CD1c-positive myeloid dendritic cell (primary cell): ENCODE measurements at regions not wholly inside any gene's neighbourhood (a gene's known extent, or its start where the extent isn't known, plus 50 kb on each side); places are given as distances from the start of the nearest gene placed in this dataset.

Source experiments
- DNase-seq: peaks from one replicate; pipeline ENCODE4 v3.0.0-alpha.2; 2016; ENCODE audit errors: extremely low spot score

DNA sequence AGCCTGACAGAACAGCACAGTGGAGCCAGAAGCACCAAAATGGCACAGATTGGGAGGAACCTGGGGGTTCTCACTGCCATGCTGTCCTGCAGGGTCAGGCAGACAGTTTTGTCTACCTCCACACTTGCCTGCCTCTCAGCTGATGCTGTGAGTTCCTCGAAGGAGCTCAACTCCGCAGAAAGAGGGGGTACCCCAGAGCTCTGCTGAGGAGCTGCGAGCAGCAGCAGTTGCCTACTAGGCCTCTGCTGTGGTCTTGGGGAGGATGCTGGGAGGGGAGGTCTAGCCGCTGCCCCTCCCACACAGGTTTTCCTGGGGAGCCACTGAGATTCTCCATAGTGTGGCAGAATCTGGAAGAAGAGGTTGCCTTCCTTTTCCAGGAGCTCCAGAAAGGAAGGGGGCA, 192.5 kb downstream of the FOXD2 start:
- DNase-seq = no peak

DNA sequence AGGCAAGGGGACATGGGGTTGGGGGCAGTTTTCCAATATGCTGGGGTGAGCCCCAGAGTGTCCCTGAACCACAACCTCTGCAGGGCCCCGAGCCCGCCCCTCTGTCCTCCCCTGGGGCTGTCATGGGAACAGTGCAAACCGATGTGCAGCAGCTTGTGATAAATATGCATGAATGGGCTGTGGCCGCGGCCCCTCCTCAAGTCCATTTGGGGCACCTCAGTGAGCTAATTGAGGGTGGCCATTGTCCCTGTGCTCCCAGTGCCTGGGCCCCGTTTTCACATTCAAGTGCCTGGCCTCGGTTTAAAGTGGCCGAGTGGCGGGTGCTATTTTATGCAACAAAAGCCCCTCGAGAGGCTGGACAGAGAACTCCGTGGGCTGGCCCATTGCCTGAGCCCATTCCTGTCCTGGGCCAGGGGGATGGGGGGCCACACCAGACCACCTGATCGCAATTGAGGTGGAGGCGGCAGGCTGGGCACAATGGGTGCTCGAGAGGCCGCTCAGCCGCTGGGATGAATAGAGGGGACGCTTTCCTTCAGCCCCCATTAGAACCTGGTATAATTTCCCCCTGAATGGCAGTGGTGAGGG, 193.7 kb downstream of the FOXD2 start:
- no peak for DNase-seq

GRCh38 chr1:47635111-47635510, 197.3 kb downstream of the FOXD2 start:
- DNase-seq = no peak

DNA sequence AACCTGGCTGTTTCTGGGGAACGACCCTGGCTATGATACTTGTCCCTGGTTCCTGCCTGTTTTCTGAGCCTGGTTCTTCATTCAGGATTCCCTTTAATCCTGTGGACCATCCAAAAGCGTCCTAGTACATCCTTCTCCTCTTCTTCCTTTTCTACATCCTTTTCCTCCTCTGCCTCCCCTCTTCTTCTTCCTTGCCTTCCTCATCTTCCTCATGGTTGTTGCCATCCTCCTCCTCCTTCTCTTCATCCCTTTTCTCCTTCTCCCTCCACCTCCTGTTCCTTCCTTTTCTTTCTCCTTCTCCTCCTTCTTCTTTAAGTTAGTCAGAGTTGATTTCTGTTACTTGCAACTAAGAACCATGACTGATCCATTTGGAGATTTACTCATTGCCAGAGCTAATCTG, 197.8 kb downstream of the FOXD2 start:
- DNase-seq = no peak

- no peak for DNase-seq
Measured at GRCh38 chr1:47637111-47637685, 199.4 kb downstream of the FOXD2 start.

- no peak for DNase-seq
Measured at GRCh38 chr1:47638240-47638639, 200.4 kb downstream of the FOXD2 start.

- DNase-seq = no peak
Measured at GRCh38 chr1:47638713-47639112, 200.9 kb downstream of the FOXD2 start.

DNA sequence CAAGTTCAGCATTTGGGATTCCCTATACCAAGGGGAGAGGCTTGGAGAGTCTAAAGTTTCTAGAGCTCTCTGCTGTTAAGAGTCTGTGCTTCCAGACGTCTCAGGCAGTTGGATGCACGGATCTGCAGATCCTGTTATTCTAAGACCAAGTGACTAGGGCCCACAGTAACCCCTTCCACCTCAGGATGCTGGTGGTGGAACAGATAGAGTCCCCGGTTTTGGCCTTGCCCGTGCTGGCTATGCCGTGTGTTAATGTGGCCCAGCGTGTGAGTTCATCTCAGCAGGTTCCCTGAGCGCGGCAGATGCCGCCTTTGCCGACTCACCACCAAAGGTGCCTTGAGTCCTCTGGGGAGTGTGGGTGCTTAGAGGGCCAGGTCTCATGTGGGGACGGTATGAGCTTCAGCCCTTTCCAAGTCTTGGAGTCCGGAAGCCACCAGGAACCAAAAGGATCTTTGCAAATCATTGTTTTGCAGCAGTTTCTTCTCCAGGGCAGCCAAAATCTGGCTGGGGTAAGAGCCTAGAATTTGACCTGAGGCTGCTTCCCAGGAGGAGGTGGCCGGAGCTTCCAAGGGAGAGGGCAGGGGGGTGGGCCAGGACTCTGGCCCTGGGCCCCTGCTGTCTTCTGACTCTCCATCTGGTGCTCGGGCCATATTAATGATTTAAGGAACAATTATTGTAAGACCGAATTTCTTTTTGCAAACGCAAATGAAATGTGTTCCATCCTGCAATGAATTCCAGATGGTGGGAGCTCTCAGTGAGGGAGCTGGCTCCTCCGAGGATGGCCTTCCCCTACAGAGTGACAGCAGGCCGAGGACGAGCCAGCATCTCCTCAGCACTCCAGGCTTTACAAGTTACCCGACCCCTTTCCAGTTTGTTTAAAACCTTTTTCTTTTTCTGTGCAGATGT, 205.7 kb downstream of the FOXD2 start:
- DNase-seq = no peak

GRCh38 chr1:47644212-47644573, 206.3 kb downstream of the FOXD2 start:
- no peak for DNase-seq

- no peak for DNase-seq
Measured at GRCh38 chr1:47645151-47645550, 207.3 kb downstream of the FOXD2 start.

DNA sequence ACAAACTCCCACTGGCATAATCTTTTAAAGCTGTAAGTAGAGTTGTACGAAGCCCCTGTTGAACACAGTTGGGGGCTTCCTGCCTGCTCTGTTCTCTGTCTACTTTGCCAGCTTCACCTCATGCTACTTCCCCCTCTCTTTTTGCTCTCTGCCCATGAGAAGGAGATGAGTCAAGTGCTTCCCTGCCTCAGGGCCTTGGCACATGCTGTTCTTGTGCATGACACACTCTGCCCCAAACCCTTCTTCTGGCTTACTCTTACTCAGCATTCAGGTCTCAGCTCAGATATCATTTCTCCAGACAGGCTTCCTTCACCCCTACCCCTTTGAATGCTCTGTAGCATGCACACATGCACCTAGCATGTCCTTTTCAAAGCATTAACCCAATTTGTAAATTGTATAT, 208.8 kb downstream of the FOXD2 start:
- no peak for DNase-seq

DNA sequence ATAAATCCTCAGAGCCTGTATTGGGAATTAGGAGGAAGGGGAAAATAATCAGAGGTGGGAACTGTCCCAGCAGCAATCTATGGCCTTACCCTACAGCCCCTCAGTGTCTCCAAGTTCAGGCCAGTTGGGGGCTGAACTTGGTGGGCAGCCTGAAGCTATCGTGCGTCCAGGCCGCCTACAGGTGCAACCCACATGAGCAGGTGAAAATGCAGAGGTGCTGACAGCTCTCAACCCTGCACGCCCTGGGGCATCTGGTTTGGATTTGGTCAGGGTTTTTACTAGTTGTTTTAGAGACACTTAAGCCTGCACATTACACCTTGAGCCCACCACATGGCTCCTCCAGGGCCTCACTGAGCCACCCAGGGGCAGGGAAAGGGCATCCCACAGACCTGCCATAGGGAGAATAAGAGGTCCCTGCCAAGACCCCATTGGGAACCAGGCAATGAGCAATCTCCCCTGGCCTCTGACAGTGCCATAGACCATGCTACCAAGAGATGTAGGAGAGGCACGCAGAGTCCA, 209.5 kb downstream of the FOXD2 start:
- no peak for DNase-seq

DNA sequence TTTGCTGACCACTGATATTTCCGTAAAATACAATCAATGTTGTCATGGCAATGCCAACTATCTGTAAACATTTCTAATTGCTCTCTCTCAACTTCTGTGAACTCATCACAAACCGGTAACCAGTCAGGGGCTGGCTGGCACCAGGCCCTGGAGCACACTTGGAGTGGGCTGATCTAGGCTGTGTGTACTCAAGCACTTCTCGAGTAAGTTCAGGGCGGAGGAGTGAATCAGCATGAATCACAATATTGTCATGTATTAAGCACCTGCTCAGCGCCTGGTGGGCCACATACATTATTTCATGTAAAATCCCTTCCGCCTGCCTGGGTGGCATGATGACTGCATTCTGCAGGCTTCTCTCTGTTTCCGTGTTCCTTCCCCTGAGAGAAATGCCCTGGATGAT, 212.4 kb downstream of the FOXD2 start:
- no peak for DNase-seq

GRCh38 chr1:47650611-47651010, 212.8 kb downstream of the FOXD2 start:
- DNase-seq = no peak

DNA sequence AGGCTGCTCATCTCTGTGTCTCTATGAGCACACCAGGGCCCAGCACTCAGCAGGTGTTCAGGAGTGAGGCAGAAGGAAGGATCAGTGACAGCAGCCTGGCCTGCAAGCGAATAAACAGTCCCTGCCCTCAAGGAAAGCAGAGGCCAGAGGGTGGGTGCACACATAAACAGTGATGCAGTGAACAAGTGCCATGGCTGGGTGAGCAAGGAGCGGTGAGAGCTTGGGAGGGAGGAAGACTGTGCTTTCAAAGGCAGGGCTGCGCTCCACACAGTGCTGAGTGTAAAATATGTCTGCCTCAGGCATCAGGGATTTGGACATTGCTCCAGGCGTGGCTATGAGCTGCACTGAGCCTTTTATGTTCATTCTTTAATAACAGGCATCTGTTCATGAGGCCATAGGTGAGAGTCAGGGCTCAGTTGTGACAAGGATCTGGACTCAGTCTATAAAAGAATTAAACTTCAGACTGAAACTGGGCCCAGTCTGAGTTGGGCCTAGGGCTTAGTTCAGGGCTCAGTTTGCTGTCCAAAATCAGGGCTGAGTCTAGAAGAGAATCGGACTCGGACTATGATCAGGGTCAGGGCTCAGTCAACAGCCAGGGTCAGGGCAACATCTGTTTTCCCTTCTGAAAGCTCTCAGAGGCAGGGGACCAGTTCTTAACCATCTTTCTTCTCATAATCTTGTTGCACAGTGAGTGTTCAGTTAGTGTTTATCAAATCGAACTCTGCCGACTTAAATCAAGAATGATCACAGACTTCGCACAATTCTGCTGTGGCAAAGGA, 213.7 kb downstream of the FOXD2 start:
- no peak for DNase-seq

DNA sequence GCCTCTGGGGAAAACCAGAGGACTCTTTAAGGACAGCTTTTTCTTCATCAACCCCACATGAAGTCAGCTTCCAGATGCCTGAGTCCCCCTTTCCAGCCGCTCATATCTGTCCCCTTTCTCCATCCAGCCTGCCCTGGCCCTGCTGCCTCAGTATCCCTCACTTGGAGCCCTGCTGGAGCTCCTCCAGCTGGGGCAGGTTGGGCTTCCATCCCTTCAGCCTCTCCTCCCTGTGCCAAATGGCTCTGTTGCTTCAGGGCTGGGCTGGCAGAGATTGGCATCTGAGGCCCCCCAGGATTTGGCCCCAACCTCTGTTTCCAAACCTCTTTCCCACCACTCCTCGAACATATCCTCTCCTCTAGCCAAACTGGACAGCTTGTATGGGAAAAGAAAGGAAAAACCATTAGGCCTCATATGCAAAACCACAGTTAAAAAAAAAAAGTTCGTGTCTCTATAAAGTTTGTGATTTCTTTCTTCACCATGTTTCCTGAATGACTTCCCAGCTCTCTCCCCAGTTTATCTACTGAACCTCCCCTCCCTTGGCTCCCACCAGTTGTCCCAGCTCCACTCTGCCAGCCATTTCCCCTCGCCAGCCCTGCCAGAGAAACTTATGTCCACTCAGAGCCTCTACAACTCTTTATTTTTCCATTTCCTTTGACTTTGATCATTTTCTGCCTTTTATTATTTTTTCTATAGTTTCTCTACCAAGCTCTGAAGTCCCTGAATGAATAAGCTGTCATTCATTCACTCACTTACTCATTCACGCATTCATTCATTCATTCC, 217.9 kb downstream of the FOXD2 start:
- no peak for DNase-seq

DNA sequence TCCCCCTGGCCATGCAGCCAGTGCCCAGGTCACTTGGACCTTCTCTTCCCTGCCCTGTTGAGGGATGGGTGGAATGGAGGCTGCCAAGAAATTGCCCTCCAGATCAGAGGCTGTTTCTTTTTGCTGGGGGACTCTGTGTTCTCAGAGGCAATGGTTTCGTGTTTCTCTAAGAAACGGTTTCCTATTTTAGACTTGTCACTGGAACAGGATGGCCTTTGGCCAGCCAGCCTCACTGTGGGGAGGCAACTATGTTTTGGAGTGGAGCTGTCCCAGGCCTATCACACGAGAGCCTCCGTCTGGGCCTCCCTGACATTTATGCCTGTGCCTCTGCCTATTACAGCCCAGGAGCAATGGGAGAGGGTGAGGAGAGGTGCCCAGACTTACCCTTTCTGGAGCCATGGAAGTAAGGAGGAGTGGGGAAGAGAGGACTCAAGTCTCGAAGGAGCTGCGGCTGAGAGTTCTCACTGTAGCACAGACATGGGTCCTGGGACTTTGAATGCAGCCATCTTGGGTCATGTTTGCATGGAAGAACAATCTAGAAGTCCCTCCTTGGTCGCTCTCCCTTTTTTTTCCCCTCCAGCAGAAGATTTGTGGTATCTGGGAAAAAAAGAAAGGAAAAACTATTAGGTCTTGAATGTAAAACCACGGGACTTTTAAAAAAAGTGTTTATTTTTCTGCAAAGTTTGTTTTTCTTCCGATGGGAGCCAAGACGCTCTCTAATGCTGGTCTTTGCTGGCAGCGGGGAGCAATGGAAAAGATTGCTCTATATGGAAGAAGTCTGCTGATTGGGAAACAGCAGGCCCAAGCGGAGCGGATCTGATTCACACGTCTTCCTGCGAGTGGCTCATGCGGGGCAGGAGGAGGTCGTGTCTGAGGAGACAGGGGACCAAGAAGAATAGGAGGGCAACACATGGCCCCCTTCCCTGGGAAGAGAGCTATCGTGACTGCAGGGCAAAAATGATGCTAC, 219.2 kb downstream of the FOXD2 start:
- DNase-seq = no peak

GRCh38 chr1:47658161-47658920, 220.5 kb downstream of the FOXD2 start:
- no peak for DNase-seq

- DNase-seq = no peak
Measured at GRCh38 chr1:47659146-47659545, 221.3 kb downstream of the FOXD2 start.
